Upper lobe of left lung (tissue), 6 donors: ENCODE measurements at regions not wholly inside any gene's neighbourhood (a gene's known extent, or its start where the extent isn't known, plus 50 kb on each side); places are given as distances from the start of the nearest gene placed in this dataset.

Experiments used
- ATAC-seq, 2 donors: fragments of 200-7000 bp; cut with Tn5 transposase; one replicate each; pipeline ENCODE4 v1.9.1; 2022; ENCODE audit warnings: mild to moderate bottlenecking in 2 of 2, moderate library complexity in 2 of 2; ENCODE audit not compliant: low FRiP score in 2 of 2
- DNase-seq, 2 donors: peaks; one replicate each; pipeline ENCODE4 v3.0.0-alpha.2; 2019 to 2020
- H3K27ac ChIP-seq, 4 donors: fragments of 200-600 bp; sonication (generic); one replicate each; pipeline ENCODE4 v1.5.1; 2016 to 2019
- H3K27me3 ChIP-seq, 4 donors: fragments of 200-600 bp; sonication (generic); one replicate each; pipeline ENCODE4 v1.5.1; 2017 to 2019
- H3K36me3 ChIP-seq, 4 donors: fragments of 200-600 bp; sonication (generic); one replicate each; pipeline ENCODE4 v1.5.1; 2016 to 2019
- H3K4me1 ChIP-seq, 4 donors: fragments of 200-600 bp; sonication (generic); one replicate each; pipeline ENCODE4 v1.5.1; 2018 to 2019
- H3K4me3 ChIP-seq, 4 donors: fragments of 200-600 bp; sonication (generic); one replicate each; pipeline ENCODE4 v1.5.1; 2017 to 2019; ENCODE audit warnings: mild to moderate bottlenecking in 2 of 4, moderate library complexity in 1 of 4
- H3K9me3 ChIP-seq, 4 donors: fragments of 200-600 bp; sonication (generic); one replicate each; pipeline ENCODE4 v1.5.1; 2018 to 2019
- EP300 ChIP-seq, 4 donors: sonication (generic); formaldehyde crosslinking; IDR thresholded peaks; one replicate each; pipeline ENCODE4 v1.5.1; 2017; ENCODE audit warnings: antibody characterized with exemption in 4 of 4, control low read depth in 2 of 4
- POLR2A ChIP-seq, 4 donors: fragments of 450-650 bp; IDR thresholded peaks; one replicate each; pipeline ENCODE4 v1.5.1; 2016 to 2017; ENCODE audit warnings: antibody characterized with exemption in 4 of 4, mild to moderate bottlenecking in 2 of 4
- POLR2AphosphoS5 ChIP-seq, 2 donors: sonication (generic); formaldehyde crosslinking; IDR thresholded peaks; one replicate each; pipeline ENCODE4 v1.5.1; 2017; ENCODE audit warnings: antibody characterized with exemption in 2 of 2
- WGBS, 2 donors: methylation state at CpG; one replicate each; pipeline ENCODE4 v1.1.5; 2017 to 2018; 5-methylcytosine and 5-hydroxymethylcytosine counted together
- TF ChIP-seq, protein P1 (sequence below), 6 experiments: fragments of 450-650 bp in 4 of 6; fragments of 200-600 bp in 2 of 6; sonication (generic) in 2 of 6; IDR thresholded peaks; one replicate each; pipeline ENCODE4 v1.5.1; 2016 to 2019; ENCODE audit warnings: antibody characterized with exemption in 6 of 6
- donor health status: DM: no; HTN: no; CAD: no; lungs with moderate emphysema.
- donor health status: DM: no; HTN: yes; CAD: no; lungs with severe emphysema.

DNA sequence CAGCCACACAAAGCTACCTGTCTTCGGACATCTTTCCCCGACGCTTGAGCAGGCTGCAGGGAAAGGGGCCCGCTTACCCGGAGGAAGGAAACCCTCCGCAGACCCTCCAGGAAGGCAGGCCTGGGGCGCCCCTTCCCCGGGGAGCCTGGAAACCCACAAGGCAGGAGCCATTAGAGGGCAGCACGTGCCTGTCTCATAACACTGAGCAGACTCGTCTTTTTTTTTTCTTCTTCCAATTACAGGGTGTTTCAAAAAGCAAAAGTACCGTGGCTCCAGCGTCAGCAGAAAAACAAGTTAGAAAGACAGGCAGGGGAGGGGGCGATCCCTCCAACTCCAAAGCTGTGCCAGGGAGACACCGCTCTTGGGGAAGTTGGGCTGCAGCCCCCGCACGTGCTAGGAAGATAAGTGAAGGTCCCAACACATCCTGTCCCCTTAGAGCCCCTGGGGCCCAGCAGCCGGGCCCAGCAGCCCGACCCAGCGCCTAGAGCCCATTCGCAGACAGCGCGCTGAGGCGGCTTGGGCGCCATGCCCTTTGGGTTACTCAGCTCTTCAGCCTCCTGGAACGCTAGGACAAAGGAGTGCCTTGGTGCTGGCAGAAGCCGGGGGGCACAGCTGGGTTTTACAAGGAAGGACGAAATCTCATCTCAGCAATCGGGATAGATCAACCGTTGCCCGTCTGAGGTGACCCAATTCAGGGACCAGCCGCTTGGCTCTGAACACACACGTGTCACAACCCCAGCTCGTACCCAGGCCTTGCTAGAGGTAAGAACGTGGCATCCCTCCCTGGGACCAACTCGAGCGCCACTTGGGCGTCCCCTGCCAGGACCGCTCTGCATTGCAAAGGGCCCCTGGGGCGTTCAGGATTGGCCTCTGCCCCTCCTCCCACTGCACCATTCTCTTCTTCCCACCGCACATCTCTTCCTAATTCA lies 136.3 kb downstream of the LY86 start:
- peaks cover 29 to 47% (median 35%) of the 10 kb centered on the region in 4 donors for H3K4me1 ChIP-seq
- no peaks in the 10 kb centered on the region for H3K27me3 ChIP-seq
- no peaks in the 10 kb centered on the region for H3K36me3 ChIP-seq
- peak overlapping the region; percentile 75 to 94 (median 87) for H3K27ac ChIP-seq
- DNase-seq: peak; percentile 81 to 85
- no peaks in the 10 kb centered on the region for H3K9me3 ChIP-seq
- TF ChIP-seq, protein P1, sequence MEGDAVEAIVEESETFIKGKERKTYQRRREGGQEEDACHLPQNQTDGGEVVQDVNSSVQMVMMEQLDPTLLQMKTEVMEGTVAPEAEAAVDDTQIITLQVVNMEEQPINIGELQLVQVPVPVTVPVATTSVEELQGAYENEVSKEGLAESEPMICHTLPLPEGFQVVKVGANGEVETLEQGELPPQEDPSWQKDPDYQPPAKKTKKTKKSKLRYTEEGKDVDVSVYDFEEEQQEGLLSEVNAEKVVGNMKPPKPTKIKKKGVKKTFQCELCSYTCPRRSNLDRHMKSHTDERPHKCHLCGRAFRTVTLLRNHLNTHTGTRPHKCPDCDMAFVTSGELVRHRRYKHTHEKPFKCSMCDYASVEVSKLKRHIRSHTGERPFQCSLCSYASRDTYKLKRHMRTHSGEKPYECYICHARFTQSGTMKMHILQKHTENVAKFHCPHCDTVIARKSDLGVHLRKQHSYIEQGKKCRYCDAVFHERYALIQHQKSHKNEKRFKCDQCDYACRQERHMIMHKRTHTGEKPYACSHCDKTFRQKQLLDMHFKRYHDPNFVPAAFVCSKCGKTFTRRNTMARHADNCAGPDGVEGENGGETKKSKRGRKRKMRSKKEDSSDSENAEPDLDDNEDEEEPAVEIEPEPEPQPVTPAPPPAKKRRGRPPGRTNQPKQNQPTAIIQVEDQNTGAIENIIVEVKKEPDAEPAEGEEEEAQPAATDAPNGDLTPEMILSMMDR (IDR thresholded peaks at IDR 0.05): peak; percentile 47 to 72 (median 58)
- no peak for TF ChIP-seq EP300 (IDR thresholded peaks at IDR 0.05)
- no peak for TF ChIP-seq POLR2AphosphoS5 (IDR thresholded peaks at IDR 0.05)
- peak in 1 of 4 donors; percentile 33 for TF ChIP-seq POLR2A (IDR thresholded peaks at IDR 0.05)
- peak; percentile 74 to 86 for ATAC-seq
- 26 to 28% methylated on average over 22 to 39 of the region's 40 CpGs for WGBS, 2 donors
- peak overlapping the region in 3 of 4 donors; percentile 26 to 47 (median 44) for H3K4me3 ChIP-seq

DNA sequence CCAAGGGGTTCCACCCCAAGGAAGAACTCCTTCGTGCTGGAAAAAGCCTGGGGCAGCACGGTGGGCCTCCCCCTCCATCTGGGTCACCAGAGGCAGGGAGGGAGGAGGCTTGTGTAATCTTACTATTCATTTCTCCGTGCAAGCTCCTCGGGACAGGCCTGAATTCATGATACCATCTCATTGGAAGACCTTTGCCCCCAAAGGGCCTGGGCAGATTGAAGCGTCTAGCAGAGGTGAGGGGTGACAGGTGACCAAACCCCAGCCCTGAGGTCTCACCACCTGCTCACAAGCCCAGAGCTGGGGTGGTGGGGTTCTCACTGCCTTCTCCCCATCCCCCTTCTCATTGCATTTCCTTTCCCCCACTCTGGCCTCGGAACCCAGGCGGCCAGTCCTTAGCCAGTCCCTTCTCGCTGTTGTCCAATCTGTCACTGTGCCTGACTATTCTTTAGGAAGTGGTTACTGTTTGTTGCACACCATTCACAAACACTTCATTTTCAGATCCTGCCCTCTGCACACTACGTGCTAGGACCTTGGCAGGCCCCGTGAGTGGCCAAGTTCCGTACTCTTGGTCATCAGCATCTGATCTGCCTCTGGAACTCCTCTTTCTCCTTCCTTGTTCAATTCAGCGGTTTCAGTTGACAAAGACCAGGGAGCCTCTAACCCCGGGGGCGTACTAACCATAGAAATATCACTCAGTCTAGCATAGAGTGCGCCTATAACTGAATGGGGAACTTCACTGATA lies 137.1 kb downstream of the LY86 start:
- DNase-seq (peak in 1 of 2 donors; percentile 60), ATAC-seq (peak; percentile 30 to 45)
- H3K27ac ChIP-seq: peak overlapping the region; percentile 75 to 94 (median 87)
- TF ChIP-seq EP300 (IDR thresholded peaks at IDR 0.05): no peak
- TF ChIP-seq POLR2A (IDR thresholded peaks at IDR 0.05): peak in 1 of 4 donors; percentile 55
- no peak for TF ChIP-seq POLR2AphosphoS5 (IDR thresholded peaks at IDR 0.05)
- TF ChIP-seq, protein P1 (IDR thresholded peaks at IDR 0.05): no peak
- WGBS, 2 donors: 58 to 73% methylated on average over 14 to 15 of the region's 15 CpGs
- no peaks in the 10 kb centered on the region for H3K27me3 ChIP-seq
- peaks cover 29 to 47% (median 35%) of the 10 kb centered on the region in 4 donors for H3K4me1 ChIP-seq
- H3K36me3 ChIP-seq: no peaks in the 10 kb centered on the region
- no peaks in the 10 kb centered on the region for H3K9me3 ChIP-seq
- no peak overlapping the region for H3K4me3 ChIP-seq

DNA sequence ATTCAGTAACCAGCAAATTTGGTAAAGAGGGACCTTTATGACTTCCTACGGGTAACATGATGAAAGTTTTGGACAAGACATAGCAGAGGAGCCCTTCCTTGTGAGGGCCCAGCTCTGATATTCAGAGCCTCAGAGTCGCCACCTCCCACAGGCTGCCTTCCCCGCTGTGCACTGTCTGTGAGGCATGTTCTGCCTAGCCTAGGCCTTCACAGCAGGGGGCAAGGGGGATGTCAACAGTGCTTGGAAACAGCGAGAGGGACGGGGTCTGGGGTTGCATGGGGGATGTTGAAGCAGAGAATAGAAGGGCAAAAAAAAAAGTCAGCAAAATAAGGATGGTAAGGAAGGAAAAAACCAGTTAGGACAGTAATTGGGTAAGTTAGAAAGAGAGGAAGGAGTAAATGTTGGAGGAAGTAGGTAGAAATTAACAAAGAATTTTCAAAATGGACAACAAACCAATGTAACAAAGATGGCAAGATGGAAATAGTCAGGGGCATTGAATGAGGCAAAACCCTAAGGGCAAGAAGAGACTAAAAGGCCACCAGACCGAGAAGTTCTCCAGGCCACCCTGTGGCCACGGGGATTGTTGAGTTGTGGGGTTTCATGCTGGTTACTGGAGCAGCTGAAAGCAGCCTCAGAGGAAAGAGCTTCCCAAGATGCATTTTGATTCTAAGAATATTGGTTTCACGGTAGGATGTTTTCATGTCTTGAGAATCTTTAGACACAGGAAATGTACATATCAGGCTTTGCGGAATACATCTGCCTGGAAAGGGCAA lies 139.8 kb downstream of the LY86 start:
- TF ChIP-seq POLR2AphosphoS5 (IDR thresholded peaks at IDR 0.05): no peak
- DNase-seq (no peak), ATAC-seq (no peak)
- Histone ChIP-seq H3K4me3 (no peak overlapping the region), H3K27ac (peak overlapping the region in 1 of 4 donors; percentile 33), H3K36me3 (no peaks in the 10 kb centered on the region), H3K9me3 (no peaks in the 10 kb centered on the region), H3K4me1 (peaks cover 23 to 26% (median 25%) of the 10 kb centered on the region in 4 donors), H3K27me3 (no peaks in the 10 kb centered on the region)
- WGBS, 2 donors: 89 to 95% methylated on average over 9 of the region's 9 CpGs

DNA sequence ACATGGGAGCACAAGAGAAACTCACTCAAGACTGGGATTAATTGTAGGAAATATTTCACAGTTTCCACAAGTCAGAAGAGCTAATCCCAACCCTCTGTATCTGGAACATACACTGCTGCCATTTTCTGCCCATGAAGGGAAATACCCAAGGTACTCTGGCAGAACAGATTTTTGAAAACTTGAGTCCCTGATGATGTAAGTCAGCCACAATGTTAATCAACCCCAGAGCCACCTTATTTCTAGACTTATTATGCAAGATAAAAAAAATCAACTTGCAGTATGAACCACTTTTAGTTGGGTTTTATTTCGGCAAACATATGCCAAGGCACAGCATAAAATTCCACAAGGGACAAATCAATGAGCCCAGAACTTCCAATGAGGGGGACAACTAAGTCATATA lies 141.5 kb downstream of the LY86 start:
- WGBS, 2 donors: 30 to 78% methylated on average over 1 of the region's 1 CpG

More for the DNA sequence above, 141.5 kb downstream of the LY86 start:
- Histone ChIP-seq H3K9me3 (no peaks in the 10 kb centered on the region), H3K4me3 (no peak overlapping the region), H3K27ac (no peak overlapping the region), H3K27me3 (no peaks in the 10 kb centered on the region), H3K36me3 (no peaks in the 10 kb centered on the region), H3K4me1 (peaks cover 9 to 10% (median 9%) of the 10 kb centered on the region in 4 donors)
- ATAC-seq (no peak), DNase-seq (no peak)
- TF ChIP-seq POLR2A (IDR thresholded peaks at IDR 0.05) (no peak), POLR2AphosphoS5 (IDR thresholded peaks at IDR 0.05) (no peak), EP300 (IDR thresholded peaks at IDR 0.05) (no peak)
- TF ChIP-seq, protein P1 (IDR thresholded peaks at IDR 0.05): no peak
